ENCODE measurements at regions not wholly inside any gene's neighbourhood (a gene's known extent, or its start where the extent isn't known, plus 50 kb on each side); places are given as distances from the start of the nearest gene placed in this dataset.

DNA sequence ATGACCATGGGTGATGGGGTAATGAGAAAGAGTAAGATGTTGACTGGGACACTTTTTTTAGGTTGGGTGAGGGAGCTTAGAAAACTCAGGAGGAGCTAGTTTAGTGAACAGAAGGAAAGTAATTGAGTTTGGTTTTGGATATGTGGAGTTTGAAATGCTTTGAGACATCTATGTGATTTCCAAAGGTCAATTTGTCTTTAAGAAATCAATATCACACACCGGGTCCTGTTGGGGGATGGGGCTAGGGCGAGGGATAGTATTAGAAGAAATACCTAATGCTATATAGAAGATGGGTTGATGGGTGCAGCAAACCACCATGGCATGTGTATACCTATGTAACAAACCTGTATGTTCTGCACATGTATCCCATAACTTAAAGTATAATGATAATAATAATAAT, 118.4 kb downstream of the ASCL1 start:
- no peak overlapping the region for H3K4me3 Mint-ChIP-seq
- no peaks in the 10 kb centered on the region for H3K9me3 Mint-ChIP-seq

DNA sequence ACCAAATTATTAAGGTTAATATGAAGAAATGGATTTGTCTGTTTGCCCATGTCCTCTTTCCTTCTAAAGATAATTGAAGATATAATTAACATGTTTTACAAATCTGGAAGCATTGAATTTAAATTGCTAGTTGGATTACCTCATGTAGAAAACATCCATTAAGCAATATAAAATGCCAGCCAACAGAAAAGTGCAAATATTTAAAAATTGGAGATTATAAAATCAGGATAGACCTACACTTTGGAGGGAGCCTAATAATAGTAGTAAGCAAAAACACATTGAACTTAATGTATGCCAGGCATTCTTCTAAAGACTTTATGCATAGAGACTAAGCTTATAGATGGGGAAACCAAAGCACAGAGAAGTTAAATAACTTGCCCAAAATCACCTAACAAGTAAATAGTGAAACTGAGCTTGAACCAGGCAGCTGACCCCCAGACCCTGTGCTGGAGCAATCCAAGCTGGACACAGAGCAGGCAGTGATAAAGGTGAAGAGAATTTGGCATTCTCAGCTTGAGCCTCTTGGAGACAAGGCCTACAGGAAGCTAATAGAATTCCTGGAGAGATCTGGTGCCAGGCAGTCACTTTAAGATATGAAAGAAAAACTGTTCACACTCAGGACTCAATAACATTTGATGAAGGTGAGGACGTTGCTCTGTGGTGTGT, 119.8 kb downstream of the ASCL1 start:
- H3K4me1 ChIP-seq (ENCODE audit: control insufficient read depth, insufficient read depth, low read length) = no peaks in the 10 kb centered on the region
- no peak for DNase-seq
- no peak overlapping the region for H3K9ac ChIP-seq (ENCODE audit: extremely low read depth, low read length, poor library complexity, severe bottlenecking)
- no peaks in the 10 kb centered on the region for H3K27me3 Mint-ChIP-seq (ENCODE audit: insufficient read depth)
- H3K4me3 Mint-ChIP-seq = no peak overlapping the region
- no peaks in the 10 kb centered on the region for H3K27me3 ChIP-seq (ENCODE audit: control insufficient read depth, insufficient read depth, low read length, poor library complexity, severe bottlenecking)
- no peaks in the 10 kb centered on the region for H3K9me3 Mint-ChIP-seq
- no peak overlapping the region for H3K4me3 ChIP-seq (ENCODE audit: low read length)
- H3K36me3 Mint-ChIP-seq (ENCODE audit: low read depth) = no peaks in the 10 kb centered on the region
- TF ChIP-seq, protein P1, sequence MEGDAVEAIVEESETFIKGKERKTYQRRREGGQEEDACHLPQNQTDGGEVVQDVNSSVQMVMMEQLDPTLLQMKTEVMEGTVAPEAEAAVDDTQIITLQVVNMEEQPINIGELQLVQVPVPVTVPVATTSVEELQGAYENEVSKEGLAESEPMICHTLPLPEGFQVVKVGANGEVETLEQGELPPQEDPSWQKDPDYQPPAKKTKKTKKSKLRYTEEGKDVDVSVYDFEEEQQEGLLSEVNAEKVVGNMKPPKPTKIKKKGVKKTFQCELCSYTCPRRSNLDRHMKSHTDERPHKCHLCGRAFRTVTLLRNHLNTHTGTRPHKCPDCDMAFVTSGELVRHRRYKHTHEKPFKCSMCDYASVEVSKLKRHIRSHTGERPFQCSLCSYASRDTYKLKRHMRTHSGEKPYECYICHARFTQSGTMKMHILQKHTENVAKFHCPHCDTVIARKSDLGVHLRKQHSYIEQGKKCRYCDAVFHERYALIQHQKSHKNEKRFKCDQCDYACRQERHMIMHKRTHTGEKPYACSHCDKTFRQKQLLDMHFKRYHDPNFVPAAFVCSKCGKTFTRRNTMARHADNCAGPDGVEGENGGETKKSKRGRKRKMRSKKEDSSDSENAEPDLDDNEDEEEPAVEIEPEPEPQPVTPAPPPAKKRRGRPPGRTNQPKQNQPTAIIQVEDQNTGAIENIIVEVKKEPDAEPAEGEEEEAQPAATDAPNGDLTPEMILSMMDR (conservative IDR thresholded peaks at IDR 0.05) = no peak
- WGBS, 2 experiments (ENCODE audit: insufficient coverage in 1 of 2, insufficient read length in 1 of 2) = 75 to 92% methylated on average over 1 of the region's 1 CpG
- no peaks in the 10 kb centered on the region for H3K9me3 ChIP-seq (ENCODE audit: control insufficient read depth, low read length)
- no peak overlapping the region for H3K27ac ChIP-seq (ENCODE audit: low read depth, low read length)
- no peaks in the 10 kb centered on the region for H3K36me3 ChIP-seq (ENCODE audit: control insufficient read depth, insufficient read depth, low read length)
- H3K27ac Mint-ChIP-seq = no peak overlapping the region
- no peaks in the 10 kb centered on the region for H3K4me1 Mint-ChIP-seq

More for the DNA sequence above, 118.4 kb downstream of the ASCL1 start:
- H3K27me3 ChIP-seq (ENCODE audit: control insufficient read depth, insufficient read depth, low read length, poor library complexity, severe bottlenecking) = no peaks in the 10 kb centered on the region
- H3K27ac Mint-ChIP-seq = no peak overlapping the region
- H3K27ac ChIP-seq (ENCODE audit: low read depth, low read length) = no peak overlapping the region
- WGBS, 2 experiments (ENCODE audit: insufficient coverage in 1 of 2, insufficient read length in 1 of 2) = 95% methylated on average over 2 of the region's 2 CpGs; no CpG with 5 or more reads in 1 of the 2 experiments
- no peaks in the 10 kb centered on the region for H3K9me3 ChIP-seq (ENCODE audit: control insufficient read depth, low read length)
- H3K36me3 Mint-ChIP-seq (ENCODE audit: low read depth) = no peaks in the 10 kb centered on the region
- DNase-seq = no peak
- TF ChIP-seq, protein P1 (conservative IDR thresholded peaks at IDR 0.05) = no peak
- H3K36me3 ChIP-seq (ENCODE audit: control insufficient read depth, insufficient read depth, low read length) = no peaks in the 10 kb centered on the region
- H3K4me1 ChIP-seq (ENCODE audit: control insufficient read depth, insufficient read depth, low read length) = no peaks in the 10 kb centered on the region
- no peak overlapping the region for H3K4me3 ChIP-seq (ENCODE audit: low read length)
- H3K27me3 Mint-ChIP-seq (ENCODE audit: insufficient read depth) = no peaks in the 10 kb centered on the region
- no peak overlapping the region for H3K9ac ChIP-seq (ENCODE audit: extremely low read depth, low read length, poor library complexity, severe bottlenecking)
- H3K4me1 Mint-ChIP-seq = no peaks in the 10 kb centered on the region

GRCh38 chr12:103085541-103085940, 128.1 kb downstream of the ASCL1 start:
- no peaks in the 10 kb centered on the region for H3K9me3 Mint-ChIP-seq
- no peaks in the 10 kb centered on the region for H3K36me3 Mint-ChIP-seq (ENCODE audit: low read depth)
- Histone ChIP-seq H3K27ac (ENCODE audit: low read depth, low read length) (no peak overlapping the region), H3K9me3 (ENCODE audit: control insufficient read depth, low read length) (no peaks in the 10 kb centered on the region), H3K9ac (ENCODE audit: extremely low read depth, low read length, poor library complexity, severe bottlenecking) (no peak overlapping the region), H3K36me3 (ENCODE audit: control insufficient read depth, insufficient read depth, low read length) (no peaks in the 10 kb centered on the region), H3K4me3 (ENCODE audit: low read length) (no peak overlapping the region), H3K4me1 (ENCODE audit: control insufficient read depth, insufficient read depth, low read length) (no peaks in the 10 kb centered on the region), H3K27me3 (ENCODE audit: control insufficient read depth, insufficient read depth, low read length, poor library complexity, severe bottlenecking) (no peaks in the 10 kb centered on the region)
- no peak for DNase-seq
- TF ChIP-seq, protein P1 (conservative IDR thresholded peaks at IDR 0.05) = no peak
- no peak overlapping the region for H3K27ac Mint-ChIP-seq
- no peaks in the 10 kb centered on the region for H3K4me1 Mint-ChIP-seq
- H3K27me3 Mint-ChIP-seq (ENCODE audit: insufficient read depth) = no peaks in the 10 kb centered on the region
- 88 to 100% methylated on average over 1 to 2 of the region's 5 CpGs for WGBS, 2 experiments (ENCODE audit: insufficient coverage in 1 of 2, insufficient read length in 1 of 2)
- H3K4me3 Mint-ChIP-seq = no peak overlapping the region

Measured in endodermal cell (in vitro differentiated cells).